Body of pancreas (tissue), 4 donors: ENCODE measurements at regions not wholly inside any gene's neighbourhood (a gene's known extent, or its start where the extent isn't known, plus 50 kb on each side); places are given as distances from the start of the nearest gene placed in this dataset.

ENCODE experiments used
- ATAC-seq: fragments of 150-250 bp; one replicate; pipeline ENCODE4 v1.9.1; 2016
- DNase-seq, 4 donors: peaks; one replicate each; pipeline ENCODE4 v3.0.0-alpha.2; 2019
- H3K27ac ChIP-seq, 4 donors: fragments of 200-600 bp; sonication (generic); 1 replicate in 3 of 4; 2 replicates in 1 of 4; pipeline versions ENCODE4 v1.5.1 to v1.6.1; 2016 to 2019; ENCODE audit warnings: mild to moderate bottlenecking in 1 of 4, mixed read lengths in 1 of 4, moderate library complexity in 1 of 4
- H3K27me3 ChIP-seq, 2 donors: fragments of 200-600 bp; sonication (generic); one replicate each; pipeline ENCODE4 v1.6.0; 2016; ENCODE audit warnings: mild to moderate bottlenecking in 1 of 2
- H3K36me3 ChIP-seq, 2 donors: fragments of 200-600 bp; sonication (generic); replicated peaks in 1 of 2; 2 replicates each; pipeline ENCODE4 v1.5.1; 2016; ENCODE audit warnings: low read depth in 2 of 2; ENCODE audit not compliant: insufficient read depth in 1 of 2
- H3K4me1 ChIP-seq: fragments of 200-600 bp; sonication (generic); one replicate; pipeline ENCODE4 v1.6.0; 2016
- H3K4me3 ChIP-seq, 2 donors: fragments of 200-600 bp; sonication (generic); 1 replicate in 1 of 2; 2 replicates in 1 of 2; pipeline ENCODE4 v1.5.1; 2016 to 2019
- H3K9me3 ChIP-seq, 3 donors: fragments of 200-600 bp; sonication (generic); 1 replicate in 2 of 3; 2 replicates in 1 of 3; pipeline ENCODE4 v1.5.1; 2016
- CTCF ChIP-seq, 7 experiments: fragments of 450-650 bp in 4 of 7; fragments of 200-600 bp in 3 of 7; sonication (generic) in 3 of 7; IDR thresholded peaks; one replicate each; pipeline ENCODE4 v1.5.1; 2016 to 2019; ENCODE audit warnings: antibody characterized with exemption in 7 of 7
- POLR2A ChIP-seq, 3 donors: fragments of 450-650 bp; IDR thresholded peaks; one replicate each; pipeline ENCODE4 v1.6.1; 2016; ENCODE audit warnings: antibody characterized with exemption in 3 of 3, mild to moderate bottlenecking in 2 of 3
- WGBS, 2 donors: methylation state at CpG; one replicate each; pipeline ENCODE4 v1.1.5; 2017; 5-methylcytosine and 5-hydroxymethylcytosine counted together
- intact Hi-C: fragments of 100-400 bp; cut with DNase I; formaldehyde crosslinking; loops from one replicate; pipeline ENCODE4 v1.15.1; 2023

- ATAC-seq: no peak
- no peaks in the 10 kb centered on the region for H3K36me3 ChIP-seq
- no peaks in the 10 kb centered on the region for H3K4me1 ChIP-seq
- WGBS, 2 donors: 81 to 83% methylated on average over 4 of the region's 4 CpGs
- DNase-seq: no peak
- H3K9me3 ChIP-seq: no peaks in the 10 kb centered on the region
- intact Hi-C loops: no loop called here
- H3K27ac ChIP-seq: no peak overlapping the region
- TF ChIP-seq CTCF (IDR thresholded peaks at IDR 0.05) (no peak), POLR2A (IDR thresholded peaks at IDR 0.05) (no peak)
- H3K27me3 ChIP-seq: no peaks in the 10 kb centered on the region
- no peak overlapping the region for H3K4me3 ChIP-seq
These were observed 261.5 kb upstream of the IGFBP7 start for GRCh38 chr4:57371671-57372070.

GRCh38 chr4:57370691-57371090, 260.5 kb upstream of the IGFBP7 start:
- no peak for TF ChIP-seq CTCF (IDR thresholded peaks at IDR 0.05)
- no peak for TF ChIP-seq POLR2A (IDR thresholded peaks at IDR 0.05)
- H3K27ac ChIP-seq: no peak overlapping the region
- H3K4me3 ChIP-seq: no peak overlapping the region
- no peaks in the 10 kb centered on the region for H3K27me3 ChIP-seq
- no peaks in the 10 kb centered on the region for H3K4me1 ChIP-seq
- no peaks in the 10 kb centered on the region for H3K36me3 ChIP-seq
- WGBS, 2 donors: 59 to 71% methylated on average over 3 of the region's 3 CpGs
- intact Hi-C loops: no loop called here
- H3K9me3 ChIP-seq: no peaks in the 10 kb centered on the region
- DNase-seq: no peak
- ATAC-seq: no peak

- Histone ChIP-seq H3K4me3 (no peak overlapping the region), H3K27me3 (no peaks in the 10 kb centered on the region), H3K27ac (no peak overlapping the region), H3K9me3 (no peaks in the 10 kb centered on the region), H3K36me3 (no peaks in the 10 kb centered on the region), H3K4me1 (no peaks in the 10 kb centered on the region)
- no peak for ATAC-seq
- DNase-seq: no peak
- intact Hi-C loops: no loop called here
- TF ChIP-seq CTCF (IDR thresholded peaks at IDR 0.05): no peak
- no peak for TF ChIP-seq POLR2A (IDR thresholded peaks at IDR 0.05)
- 20 to 79% methylated on average over 1 of the region's 1 CpG for WGBS, 2 donors
These were observed 259.3 kb upstream of the IGFBP7 start for GRCh38 chr4:57369446-57369845.

- TF ChIP-seq CTCF (IDR thresholded peaks at IDR 0.05): no peak
- no peak for TF ChIP-seq POLR2A (IDR thresholded peaks at IDR 0.05)
- no peak for ATAC-seq
- H3K27me3 ChIP-seq: no peaks in the 10 kb centered on the region
- 81 to 93% methylated on average over 1 of the region's 1 CpG for WGBS, 2 donors
- no peak overlapping the region for H3K4me3 ChIP-seq
- H3K27ac ChIP-seq: no peak overlapping the region
- intact Hi-C loops: no loop called here
- no peaks in the 10 kb centered on the region for H3K9me3 ChIP-seq
- no peaks in the 10 kb centered on the region for H3K4me1 ChIP-seq
- H3K36me3 ChIP-seq: no peaks in the 10 kb centered on the region
- no peak for DNase-seq
These were observed 254.1 kb upstream of the IGFBP7 start for GRCh38 chr4:57364255-57364654.

- H3K27me3 ChIP-seq: no peaks in the 10 kb centered on the region
- intact Hi-C loops: no loop called here
- H3K4me1 ChIP-seq: no peaks in the 10 kb centered on the region
- TF ChIP-seq POLR2A (IDR thresholded peaks at IDR 0.05): no peak
- TF ChIP-seq CTCF (IDR thresholded peaks at IDR 0.05): no peak
- no peak overlapping the region for H3K4me3 ChIP-seq
- no peak overlapping the region for H3K27ac ChIP-seq
- no peaks in the 10 kb centered on the region for H3K9me3 ChIP-seq
- ATAC-seq (no peak), DNase-seq (no peak)
- H3K36me3 ChIP-seq: no peaks in the 10 kb centered on the region
- WGBS, 2 donors: 38 to 54% methylated on average over 1 of the region's 1 CpG
These were observed 253.2 kb upstream of the IGFBP7 start for GRCh38 chr4:57363346-57363745.
